OCI-LY1 (cell line): ENCODE measurements at regions not wholly inside any gene's neighbourhood (a gene's known extent, or its start where the extent isn't known, plus 50 kb on each side); places are given as distances from the start of the nearest gene placed in this dataset.

Experiments used
- H2AFZ ChIP-seq: fragments of 200-600 bp; sonication (generic), shearing (Covaris generic); 2 replicates; pipeline ENCODE4 v1.6.0; 2014; ENCODE audit warnings: antibody characterized with exemption, mild to moderate bottlenecking, low read length
- H3F3A ChIP-seq: fragments of 200-600 bp; sonication (generic), shearing (Covaris generic); 2 replicates; pipeline ENCODE4 v1.6.0; 2014; ENCODE audit warnings: mild to moderate bottlenecking, antibody characterized with exemption, low read length, moderate library complexity; ENCODE audit not compliant: insufficient read depth
- H3K27ac ChIP-seq: fragments of 200-600 bp; sonication (generic); 2 replicates; pipeline ENCODE4 v1.5.1; 2014; ENCODE audit warnings: low read length, mixed run types, mild to moderate bottlenecking, low read depth; ENCODE audit not compliant: poor library complexity, severe bottlenecking
- H3K27me3 ChIP-seq: fragments of 200-600 bp; sonication (generic); 2 replicates; pipeline ENCODE4 v1.6.0; 2014; ENCODE audit warnings: antibody characterized with exemption, mild to moderate bottlenecking, low read length, moderate library complexity; ENCODE audit not compliant: insufficient read depth
- H3K36me3 ChIP-seq: fragments of 200-600 bp; sonication (generic); 2 replicates; pipeline ENCODE4 v1.6.1; 2014; ENCODE audit warnings: mild to moderate bottlenecking, antibody characterized with exemption, low read length, moderate library complexity, mixed read lengths; ENCODE audit not compliant: insufficient read depth
- H3K4me1 ChIP-seq: fragments of 200-600 bp; sonication (generic); 2 replicates; pipeline ENCODE4 v1.5.1; 2014; ENCODE audit warnings: mild to moderate bottlenecking, low read length, moderate library complexity; ENCODE audit not compliant: insufficient read depth, severe bottlenecking
- H3K4me2 ChIP-seq: fragments of 200-600 bp; sonication (generic), shearing (Covaris generic); 2 replicates; pipeline ENCODE4 v1.6.1; 2014; ENCODE audit warnings: low read length
- H3K4me3 ChIP-seq: fragments of 200-600 bp; sonication (generic); 2 replicates; pipeline ENCODE4 v1.5.1; 2014; ENCODE audit warnings: low read length, low read depth, mild to moderate bottlenecking, mixed read lengths; ENCODE audit not compliant: poor library complexity, severe bottlenecking
- H3K79me2 ChIP-seq: fragments of 200-600 bp; shearing (Covaris generic); 2 replicates; pipeline ENCODE4 v1.6.1; 2016; ENCODE audit warnings: mixed run types, low read length, mixed read lengths; ENCODE audit not compliant: insufficient read depth
- H3K9ac ChIP-seq: fragments of 200-600 bp; sonication (generic), shearing (Covaris generic); 2 replicates; pipeline ENCODE4 v1.6.1; 2014; ENCODE audit warnings: mild to moderate bottlenecking, low read length, mixed read lengths
- H3K9me2 ChIP-seq: fragments of 200-600 bp; sonication (generic), shearing (Covaris generic); 2 replicates; pipeline ENCODE4 v1.6.1; 2014; ENCODE audit warnings: low read depth, mild to moderate bottlenecking, low read length, mixed read lengths
- H3K9me3 ChIP-seq: fragments of 200-600 bp; shearing (Covaris generic); 2 replicates; pipeline ENCODE4 v1.6.1; 2014; ENCODE audit warnings: low read length, mixed read lengths
- H4K20me1 ChIP-seq: fragments of 200-600 bp; sonication (generic), shearing (Covaris generic); 2 replicates; pipeline ENCODE4 v1.6.0; 2016; ENCODE audit warnings: mild to moderate bottlenecking, low read length; ENCODE audit not compliant: insufficient read depth
- EZH2 ChIP-seq: fragments of 200-600 bp; sonication (generic), shearing (Covaris generic); IDR thresholded peaks from 2 replicates; pipeline ENCODE4 v1.8.0; 2017; ENCODE audit warnings: borderline replicate concordance, mixed run types, mild to moderate bottlenecking, antibody characterized with exemption, low read length, moderate library complexity, mixed read lengths
- TF ChIP-seq, protein P1 (sequence below): fragments of 200-600 bp; sonication (generic), shearing (Covaris generic); IDR thresholded peaks from 2 replicates; pipeline ENCODE4 v1.5.1; 2017; ENCODE audit warnings: mild to moderate bottlenecking, antibody characterized with exemption, low read length, moderate library complexity, mixed read lengths

- Histone ChIP-seq H3K9ac (no peak overlapping the region), H3K9me3 (no peaks in the 10 kb centered on the region), H3K4me2 (no peak overlapping the region), H2AFZ (no peak overlapping the region), H3K79me2 (no peaks in the 10 kb centered on the region), H3K9me2 (no peaks in the 10 kb centered on the region), H3K27me3 (no peaks in the 10 kb centered on the region), H3K27ac (no peak overlapping the region), H3K36me3 (no peaks in the 10 kb centered on the region), H3K4me1 (no peaks in the 10 kb centered on the region), H4K20me1 (no peaks in the 10 kb centered on the region), H3F3A (no peaks in the 10 kb centered on the region), H3K4me3 (no peak overlapping the region)
- TF ChIP-seq, protein P1, sequence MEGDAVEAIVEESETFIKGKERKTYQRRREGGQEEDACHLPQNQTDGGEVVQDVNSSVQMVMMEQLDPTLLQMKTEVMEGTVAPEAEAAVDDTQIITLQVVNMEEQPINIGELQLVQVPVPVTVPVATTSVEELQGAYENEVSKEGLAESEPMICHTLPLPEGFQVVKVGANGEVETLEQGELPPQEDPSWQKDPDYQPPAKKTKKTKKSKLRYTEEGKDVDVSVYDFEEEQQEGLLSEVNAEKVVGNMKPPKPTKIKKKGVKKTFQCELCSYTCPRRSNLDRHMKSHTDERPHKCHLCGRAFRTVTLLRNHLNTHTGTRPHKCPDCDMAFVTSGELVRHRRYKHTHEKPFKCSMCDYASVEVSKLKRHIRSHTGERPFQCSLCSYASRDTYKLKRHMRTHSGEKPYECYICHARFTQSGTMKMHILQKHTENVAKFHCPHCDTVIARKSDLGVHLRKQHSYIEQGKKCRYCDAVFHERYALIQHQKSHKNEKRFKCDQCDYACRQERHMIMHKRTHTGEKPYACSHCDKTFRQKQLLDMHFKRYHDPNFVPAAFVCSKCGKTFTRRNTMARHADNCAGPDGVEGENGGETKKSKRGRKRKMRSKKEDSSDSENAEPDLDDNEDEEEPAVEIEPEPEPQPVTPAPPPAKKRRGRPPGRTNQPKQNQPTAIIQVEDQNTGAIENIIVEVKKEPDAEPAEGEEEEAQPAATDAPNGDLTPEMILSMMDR = no peak
- TF ChIP-seq EZH2 = no peak
Observed at GRCh38 chr16:51967646-51968045, 579.3 kb downstream of the TOX3 start.

GRCh38 chr16:51960931-51961330, 586.0 kb downstream of the TOX3 start:
- Histone ChIP-seq H4K20me1 (no peaks in the 10 kb centered on the region), H3K4me1 (no peaks in the 10 kb centered on the region), H3K9me2 (no peaks in the 10 kb centered on the region), H3K27me3 (0 out of 2 replicates have a peak, but pooled peaks cover 3% of the 10 kb centered on the region), H3F3A (no peaks in the 10 kb centered on the region), H3K4me3 (no peak overlapping the region), H3K27ac (no peak overlapping the region), H3K79me2 (no peaks in the 10 kb centered on the region), H2AFZ (no peak overlapping the region), H3K9ac (no peak overlapping the region), H3K36me3 (no peaks in the 10 kb centered on the region), H3K9me3 (no peaks in the 10 kb centered on the region), H3K4me2 (no peak overlapping the region)
- TF ChIP-seq EZH2 = no peak
- TF ChIP-seq, protein P1 = no peak

GRCh38 chr16:51953286-51953985, 593.5 kb downstream of the TOX3 start:
- no peaks in the 10 kb centered on the region for H3K27me3 ChIP-seq
- no peak for TF ChIP-seq EZH2
- TF ChIP-seq, protein P1 = no peak
- no peaks in the 10 kb centered on the region for H3K9me2 ChIP-seq
- H3K9ac ChIP-seq = no peak overlapping the region
- no peaks in the 10 kb centered on the region for H3F3A ChIP-seq
- no peaks in the 10 kb centered on the region for H4K20me1 ChIP-seq
- H3K36me3 ChIP-seq = no peaks in the 10 kb centered on the region
- H3K79me2 ChIP-seq = no peaks in the 10 kb centered on the region
- H3K4me3 ChIP-seq = no peak overlapping the region
- no peaks in the 10 kb centered on the region for H3K4me1 ChIP-seq
- no peak overlapping the region for H3K27ac ChIP-seq
- H2AFZ ChIP-seq = no peak overlapping the region
- H3K4me2 ChIP-seq = no peak overlapping the region
- H3K9me3 ChIP-seq = no peaks in the 10 kb centered on the region
